ENCODE measurements at regions not wholly inside any gene's neighbourhood (a gene's known extent, or its start where the extent isn't known, plus 50 kb on each side); places are given as distances from the start of the nearest gene placed in this dataset.
"Not testable (repeated sequence)": the region's sequence is repeated elsewhere in the genome, so short reads cannot be mapped to it uniquely, and the experiment has no call there.

DNA sequence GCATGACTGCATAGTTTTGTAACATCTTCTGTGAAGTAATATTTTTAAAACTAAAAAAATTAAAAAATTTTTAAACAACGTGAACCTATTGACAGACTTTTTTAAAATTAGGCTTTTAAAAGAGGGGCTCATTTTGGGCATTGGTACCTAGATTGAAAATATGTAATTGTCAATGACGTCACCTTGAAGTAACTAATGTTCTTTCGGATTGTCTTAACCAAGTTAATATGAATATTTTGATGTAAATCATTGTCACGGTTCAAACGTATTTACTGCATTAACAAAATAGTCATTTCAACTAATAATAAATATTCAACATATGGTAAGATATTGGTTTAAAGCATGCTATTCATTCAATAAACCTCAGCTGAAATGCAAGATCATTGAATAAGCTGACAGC lies 719.8 kb downstream of the ANKRD7 start:
- DNase-seq (ENCODE audit: low spot score): no peak

DNA sequence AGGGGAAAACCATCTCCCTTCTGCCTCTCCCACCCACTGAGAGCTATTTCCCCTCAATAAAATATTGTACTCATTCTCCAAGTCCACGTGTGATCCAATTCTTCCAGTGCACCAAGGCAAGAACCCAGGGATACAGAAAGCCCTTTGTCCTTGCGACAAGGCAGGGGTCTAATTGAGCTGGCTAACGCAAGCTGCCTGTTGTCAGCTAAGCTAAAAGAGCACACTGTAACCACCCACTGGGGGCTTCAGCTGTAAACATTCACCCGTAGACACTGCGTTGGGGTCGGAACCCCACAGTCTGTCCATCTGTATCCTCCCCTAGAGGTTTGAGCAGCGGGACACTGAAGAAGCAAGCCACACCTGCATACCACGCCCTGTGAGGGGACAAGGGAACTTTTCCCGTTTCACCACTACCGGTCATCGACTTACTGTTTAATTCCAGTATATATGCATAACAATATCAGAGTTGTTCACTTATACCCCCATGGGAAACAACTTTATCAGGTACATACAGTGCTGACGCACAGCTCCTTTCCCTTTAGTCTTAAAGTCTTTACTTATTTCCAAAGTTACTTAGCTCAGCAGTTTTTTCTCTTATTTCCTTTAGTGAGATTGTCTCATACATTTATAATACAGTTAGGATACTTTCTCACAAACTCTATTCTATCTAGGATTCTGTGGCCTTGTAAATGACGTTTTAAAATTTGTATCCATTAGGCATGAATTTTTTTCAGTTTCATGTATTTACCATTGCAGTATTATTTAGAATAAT lies 721.6 kb downstream of the ANKRD7 start:
- DNase-seq (ENCODE audit: low spot score): no peak

DNA sequence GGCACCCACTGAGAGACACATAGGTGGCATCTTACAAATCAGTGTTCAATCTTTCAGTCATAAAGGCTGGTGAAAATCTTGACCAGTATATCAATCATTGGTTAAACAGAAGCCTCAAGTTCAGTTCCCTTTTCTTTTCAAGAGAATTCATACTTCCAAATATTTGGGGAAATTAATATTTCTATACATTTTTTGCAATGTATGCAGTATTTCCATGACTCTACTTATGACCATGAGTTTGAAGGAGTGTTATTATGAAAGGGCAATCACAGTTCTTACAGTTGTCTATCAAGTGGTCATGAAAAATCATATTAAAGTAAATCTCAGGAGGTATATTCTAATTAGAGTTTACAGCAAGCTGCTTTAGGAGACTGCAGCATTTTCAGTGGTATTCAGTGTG lies 724.0 kb downstream of the ANKRD7 start:
- DNase-seq (ENCODE audit: low spot score): no peak

DNA sequence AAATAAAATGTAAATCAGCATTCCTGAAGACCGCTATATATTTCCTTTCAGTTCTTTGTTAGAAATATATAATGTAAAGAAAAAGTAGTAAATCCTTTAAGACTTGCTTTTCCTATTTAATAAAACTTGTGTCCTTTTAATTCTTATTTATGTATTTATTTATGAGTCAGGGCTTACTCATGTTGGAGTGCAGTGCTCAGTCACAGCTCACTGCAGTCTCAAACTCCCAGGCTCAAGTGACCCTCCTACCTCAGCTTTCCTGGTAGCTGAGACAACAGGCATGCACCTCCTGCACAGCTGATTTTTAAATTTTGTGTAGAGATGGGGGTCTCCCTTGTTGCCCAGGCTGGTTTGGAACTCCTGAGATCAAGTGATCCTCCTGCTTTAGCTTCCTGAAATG lies 724.5 kb downstream of the ANKRD7 start:
- DNase-seq (ENCODE audit: low spot score): no peak

DNA sequence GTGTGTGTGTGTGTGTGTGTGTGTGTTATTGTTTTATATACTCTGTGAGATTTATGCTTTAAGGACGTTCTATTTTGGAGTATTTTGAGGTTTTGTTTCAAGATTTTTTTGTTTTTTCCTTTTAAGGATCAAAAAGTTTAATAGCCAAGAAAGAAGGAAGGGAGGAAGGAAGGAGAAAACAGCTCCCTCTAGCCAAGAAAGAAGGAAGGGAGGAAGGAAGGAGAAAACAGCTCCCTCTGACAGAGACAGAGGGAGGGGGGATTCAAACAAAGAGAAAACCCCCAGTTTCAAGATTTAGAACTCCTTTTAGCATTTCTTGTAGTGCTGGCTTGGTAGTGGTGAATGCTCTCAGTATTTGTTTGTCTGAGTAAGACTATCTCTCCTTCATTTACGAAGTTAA lies 731.8 kb downstream of the ANKRD7 start:
- not testable (repeated sequence) for DNase-seq (ENCODE audit: low spot score)

DNA sequence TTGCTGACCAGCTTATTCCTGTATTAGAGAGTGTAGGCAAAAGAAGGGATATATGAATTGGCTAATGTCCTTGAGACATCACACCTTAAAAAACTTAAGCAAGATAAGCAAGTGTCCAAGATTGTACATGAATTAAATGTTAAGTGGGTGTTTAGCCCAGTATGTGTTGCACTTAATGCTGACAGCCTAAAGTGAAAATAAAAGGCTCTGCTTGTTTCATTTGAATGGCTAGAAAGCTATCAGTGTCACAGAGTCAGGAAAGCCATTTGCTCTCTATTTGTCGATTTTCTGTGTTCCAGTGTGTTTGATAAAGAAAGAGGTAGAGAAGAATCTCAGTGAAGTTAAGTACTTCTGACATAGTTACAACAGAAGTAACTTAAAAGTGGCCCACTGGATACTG lies 744.9 kb downstream of the ANKRD7 start:
- DNase-seq (ENCODE audit: low spot score): no peak

DNA sequence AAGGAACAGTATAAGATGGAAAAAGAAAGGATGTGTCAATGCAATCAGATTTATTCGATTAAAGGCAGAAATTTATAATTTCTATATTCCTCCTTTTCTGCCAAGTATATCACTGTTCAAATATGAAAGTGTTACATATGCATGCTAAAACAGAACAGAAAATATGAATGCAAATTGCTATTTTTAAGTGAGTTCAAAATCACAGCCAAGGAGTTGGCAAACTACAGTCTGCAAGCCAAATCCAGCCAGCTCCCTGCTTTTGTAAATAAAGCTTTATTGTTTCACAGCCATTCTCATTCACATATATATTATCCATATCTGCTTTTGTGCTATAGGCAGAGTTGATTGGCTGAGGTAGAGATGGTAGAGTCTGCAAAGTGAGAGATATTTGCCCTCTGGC lies 747.2 kb downstream of the ANKRD7 start:
- no peak for DNase-seq (ENCODE audit: low spot score)

DNA sequence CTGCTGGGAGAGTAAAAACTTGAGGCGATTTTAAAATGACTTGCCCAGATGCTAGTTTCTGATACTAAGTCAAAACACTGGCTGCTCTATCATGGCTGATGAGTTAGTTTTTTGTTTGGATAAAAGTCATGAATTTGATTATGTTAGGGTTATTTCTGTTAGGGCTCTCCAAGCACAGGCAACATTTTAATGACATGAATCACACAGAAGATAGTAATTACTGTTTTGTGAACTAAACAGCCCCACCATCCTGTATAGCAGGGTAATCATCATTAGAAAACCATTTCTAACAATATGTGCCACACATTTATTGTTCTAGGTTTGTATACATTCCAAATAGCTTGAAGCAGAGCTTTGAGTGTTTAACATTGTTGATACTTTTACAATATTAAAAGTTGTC lies 750.3 kb downstream of the ANKRD7 start:
- DNase-seq (ENCODE audit: low spot score): no peak

DNA sequence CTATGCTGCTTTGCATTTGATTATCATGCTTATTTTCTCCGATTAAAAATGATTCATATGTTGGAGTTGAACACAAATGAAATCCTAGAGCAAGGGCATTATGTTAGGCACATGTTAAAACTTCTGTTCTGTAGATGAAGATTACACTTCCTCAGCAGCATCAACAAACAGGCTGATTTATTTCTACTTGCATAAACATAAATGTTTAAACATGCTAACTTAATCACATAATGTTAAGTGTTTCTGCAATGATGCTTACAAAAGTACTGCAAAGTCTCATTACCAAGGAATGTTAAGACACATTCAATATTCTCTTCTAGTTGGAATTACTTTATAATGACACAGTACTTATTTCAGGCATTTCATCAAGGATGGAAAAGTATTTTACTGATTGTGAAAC lies 770.8 kb downstream of the ANKRD7 start:
- DNase-seq (ENCODE audit: low spot score): no peak

DNA sequence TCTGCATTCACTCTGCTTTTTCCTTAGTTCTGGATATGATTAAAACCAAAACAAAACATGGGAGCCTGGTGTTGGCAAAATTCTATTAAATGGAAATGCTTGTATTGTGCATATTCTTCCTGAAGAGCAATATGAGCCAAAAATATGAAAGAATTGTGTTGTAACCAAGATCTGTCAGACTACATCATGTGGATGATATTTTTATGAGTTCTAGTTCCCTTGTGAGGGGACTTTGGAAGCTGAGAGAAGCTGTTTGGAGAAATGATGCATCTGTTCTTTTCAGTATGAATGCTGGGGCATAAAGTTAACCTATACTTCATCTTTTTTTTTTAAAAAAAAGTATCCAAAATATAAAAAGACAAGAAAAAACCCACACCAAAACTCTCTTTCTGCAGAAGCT lies 782.7 kb downstream of the ANKRD7 start:
- no peak for DNase-seq (ENCODE audit: low spot score)

DNA sequence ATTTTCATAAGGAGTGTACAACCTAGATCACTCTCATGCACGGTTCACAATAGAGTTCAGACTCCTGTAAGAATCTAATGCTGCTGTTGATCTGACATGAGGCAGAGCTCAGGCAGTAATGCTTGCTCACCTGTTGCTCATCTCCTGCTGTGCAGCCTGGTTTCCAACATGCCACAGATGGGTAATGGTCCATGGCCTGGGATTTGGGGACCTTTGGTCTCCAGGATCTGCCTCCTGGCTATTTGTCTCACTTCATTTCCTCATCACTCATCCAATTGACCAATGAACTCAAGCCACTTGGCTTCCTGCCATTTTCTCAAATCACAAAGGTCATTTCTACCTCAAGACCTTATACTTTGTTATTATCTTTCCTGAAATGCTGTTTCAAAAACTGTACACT lies 786.1 kb downstream of the ANKRD7 start:
- DNase-seq (ENCODE audit: low spot score): no peak

DNA sequence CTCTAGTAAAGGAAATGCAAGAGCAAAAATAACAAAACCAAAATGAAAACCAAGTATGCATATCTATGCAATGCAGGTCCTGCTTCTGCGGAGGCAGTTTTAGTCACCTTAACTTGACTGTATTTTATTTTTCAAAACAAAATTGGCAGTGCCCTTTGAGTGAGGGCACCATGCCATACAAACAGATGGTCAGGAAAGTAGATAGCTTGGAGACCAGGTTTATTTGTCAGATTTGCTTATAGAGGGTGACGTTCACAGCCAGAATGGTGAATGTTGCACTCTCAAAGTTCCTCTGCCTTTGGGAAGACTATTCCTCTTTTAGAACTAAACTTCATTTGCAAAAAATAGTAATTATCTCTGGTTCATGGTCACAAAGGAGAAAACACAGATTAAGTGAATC lies 801.9 kb downstream of the ANKRD7 start:
- DNase-seq (ENCODE audit: low spot score): no peak

DNA sequence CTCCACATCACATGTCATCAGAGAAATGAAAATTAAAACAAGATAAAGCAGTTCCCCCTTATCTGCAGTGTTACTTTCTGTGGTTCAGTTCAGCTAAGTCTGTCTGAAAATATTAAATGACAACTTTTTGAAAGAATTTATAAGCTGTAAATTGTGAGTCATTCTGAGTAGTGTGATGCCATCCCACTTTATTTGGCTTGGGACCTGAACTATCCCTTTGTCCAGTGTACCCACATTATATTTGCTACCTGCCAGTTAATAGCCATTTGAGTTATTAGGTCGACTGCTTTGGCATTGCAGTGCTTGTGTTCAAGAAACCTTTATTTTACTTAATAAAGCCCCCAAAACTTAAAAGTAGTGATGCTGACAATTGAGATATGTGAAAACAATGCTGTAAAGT lies 804.2 kb downstream of the ANKRD7 start:
- DNase-seq (ENCODE audit: low spot score): no peak

DNA sequence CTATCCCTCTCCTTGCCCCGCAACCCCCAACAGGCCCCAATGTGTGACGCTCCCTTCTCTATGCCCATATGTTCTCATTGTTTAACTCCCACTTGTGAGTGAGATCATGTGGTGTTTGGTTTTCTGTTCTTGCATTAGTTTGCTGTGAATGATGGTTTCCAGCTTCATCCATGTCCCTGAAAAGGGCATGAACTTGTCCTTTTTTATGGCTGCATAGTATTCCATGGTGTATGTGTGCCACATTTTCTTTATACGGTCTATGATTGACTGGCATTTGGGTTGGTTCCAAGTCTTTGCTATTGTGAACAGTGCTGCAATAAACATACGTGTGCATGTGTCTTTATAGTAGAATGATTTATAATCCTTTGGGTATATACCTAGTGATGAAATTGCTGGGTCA lies 807.6 kb downstream of the ANKRD7 start:
- not testable (repeated sequence) for DNase-seq (ENCODE audit: low spot score)

DNA sequence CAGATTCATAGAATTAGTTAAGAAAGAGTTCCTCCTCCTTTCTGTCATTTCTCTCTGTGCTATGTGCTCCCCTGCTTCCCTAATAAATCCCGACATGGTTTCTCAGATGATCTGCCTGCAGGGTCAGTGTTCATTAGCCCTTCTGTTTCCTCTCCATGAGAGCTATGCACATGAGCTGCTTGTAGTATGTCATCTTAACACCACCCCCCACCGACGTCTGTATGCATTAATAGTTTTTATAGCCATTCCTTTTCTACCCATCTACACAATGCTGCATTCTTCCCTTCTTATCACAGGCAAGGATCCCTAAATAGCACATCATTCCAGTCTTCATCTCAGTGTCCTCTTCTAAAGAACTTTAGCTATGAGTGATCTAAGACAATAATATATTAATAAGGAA lies 809.1 kb downstream of the ANKRD7 start:
- DNase-seq (ENCODE audit: low spot score): no peak

DNA sequence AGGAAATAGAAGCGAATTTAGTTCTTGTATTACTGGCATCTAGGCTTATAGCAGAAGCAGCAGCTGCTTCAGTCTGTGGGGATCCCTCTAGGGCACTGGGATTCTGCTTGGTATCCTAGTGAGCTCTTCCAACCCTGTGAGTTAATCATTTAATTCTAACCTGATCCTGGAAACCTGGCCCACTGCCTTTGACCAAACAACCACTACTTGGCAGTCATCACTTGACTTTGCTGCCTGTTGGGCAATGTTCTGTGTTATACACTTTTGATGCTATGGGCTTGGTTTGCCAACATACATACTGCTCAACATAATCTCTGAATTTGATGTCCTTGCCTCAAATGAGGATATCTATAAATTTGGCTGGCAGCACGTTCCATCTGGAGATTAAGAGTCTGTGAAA lies 813.4 kb downstream of the ANKRD7 start:
- DNase-seq (ENCODE audit: low spot score): no peak

DNA sequence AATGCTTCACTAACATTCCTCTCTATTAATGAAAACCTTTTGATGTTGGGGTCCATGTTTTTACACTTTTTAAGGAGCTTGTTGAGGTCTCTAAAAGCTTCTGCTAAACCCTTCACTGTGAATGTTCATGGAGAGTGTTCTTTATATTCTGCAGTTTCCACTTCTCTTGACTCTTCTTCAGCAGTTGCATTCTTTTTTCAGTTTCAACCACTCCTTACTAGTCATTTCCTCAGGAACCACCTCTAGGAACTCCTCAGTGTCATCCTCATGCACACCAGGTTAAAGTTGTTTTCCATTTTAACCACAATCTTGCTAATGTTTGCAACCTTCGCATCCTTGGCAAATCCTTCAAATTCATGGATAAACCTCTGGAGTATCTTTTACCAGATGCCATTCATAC lies 821.6 kb downstream of the ANKRD7 start:
- no peak for DNase-seq (ENCODE audit: low spot score)

DNA sequence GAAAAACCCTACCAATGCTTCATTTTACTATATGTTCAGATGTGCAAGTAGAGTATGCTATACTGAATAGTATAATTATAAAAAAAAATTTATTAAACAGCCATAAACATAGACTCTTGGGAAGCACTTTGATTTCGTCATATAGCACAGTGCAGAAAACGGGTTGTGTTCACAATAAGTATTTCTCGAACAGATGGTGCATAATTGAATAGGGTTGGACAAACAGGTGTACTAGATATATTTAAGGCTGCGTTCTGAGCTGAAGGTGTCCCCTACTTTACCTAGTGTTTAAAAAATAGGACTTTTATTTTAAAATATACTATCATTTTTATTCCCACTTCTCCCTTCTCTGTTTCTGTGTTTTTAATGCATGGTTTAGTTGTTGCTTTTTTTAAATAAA lies 841.5 kb downstream of the ANKRD7 start:
- DNase-seq (ENCODE audit: low spot score): no peak

DNA sequence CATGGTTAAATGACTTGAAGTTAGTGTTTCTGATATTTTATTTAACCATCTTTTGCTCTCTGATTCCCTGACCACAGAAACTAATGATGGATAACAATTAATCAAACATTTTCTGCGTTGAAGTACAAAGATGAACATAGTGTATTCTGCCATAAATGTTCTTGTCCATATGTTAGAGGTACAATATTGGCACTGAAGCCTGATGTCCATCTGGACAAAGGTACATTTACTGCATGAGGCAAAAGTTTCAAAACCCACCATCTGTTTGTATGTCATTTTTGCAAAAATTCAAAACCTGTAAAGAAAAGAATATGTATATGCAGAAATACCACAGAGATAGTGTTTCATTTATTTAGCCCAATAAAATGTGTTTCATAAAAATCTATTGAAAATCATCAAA lies 861.5 kb downstream of the ANKRD7 start:
- no peak for DNase-seq (ENCODE audit: low spot score)

DNA sequence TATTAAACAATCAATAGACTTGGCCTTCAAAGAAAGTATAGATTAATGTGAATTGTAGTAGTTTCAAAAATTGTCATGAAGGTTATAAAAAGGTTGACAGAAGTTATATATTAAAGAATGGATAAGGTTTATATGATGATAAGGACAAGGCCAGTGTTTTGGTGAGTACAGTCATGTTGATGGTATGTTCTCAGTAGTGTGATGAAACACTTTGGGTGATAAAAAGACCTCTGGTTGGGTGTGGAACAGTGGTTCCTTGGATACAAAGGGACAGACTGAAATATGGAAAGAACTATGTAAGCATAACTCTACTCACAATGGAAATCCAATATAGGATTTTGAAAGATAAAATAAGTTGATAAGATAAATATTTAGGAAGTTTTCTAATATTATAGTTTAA lies 866.3 kb downstream of the ANKRD7 start:
- DNase-seq (ENCODE audit: low spot score): no peak

DNA sequence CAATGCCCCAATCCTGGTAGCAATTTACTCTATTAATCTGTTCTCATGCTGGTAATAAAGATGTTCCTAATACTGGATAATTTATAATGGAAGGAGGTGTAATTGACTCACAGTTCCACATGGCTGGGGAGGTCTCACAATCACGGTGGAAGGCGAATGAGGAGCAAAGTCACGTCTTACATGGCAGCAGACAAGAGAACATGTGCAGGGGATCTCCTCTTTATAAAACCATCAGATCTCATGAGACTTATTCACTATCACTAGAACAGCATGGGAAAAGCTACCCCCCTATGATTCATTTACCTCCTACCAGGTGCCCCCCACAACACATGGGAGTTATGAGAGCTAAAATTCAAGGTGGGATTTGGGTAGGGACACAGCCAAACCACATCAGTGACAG lies 872.2 kb downstream of the ANKRD7 start:
- no peak for DNase-seq (ENCODE audit: low spot score)

DNA sequence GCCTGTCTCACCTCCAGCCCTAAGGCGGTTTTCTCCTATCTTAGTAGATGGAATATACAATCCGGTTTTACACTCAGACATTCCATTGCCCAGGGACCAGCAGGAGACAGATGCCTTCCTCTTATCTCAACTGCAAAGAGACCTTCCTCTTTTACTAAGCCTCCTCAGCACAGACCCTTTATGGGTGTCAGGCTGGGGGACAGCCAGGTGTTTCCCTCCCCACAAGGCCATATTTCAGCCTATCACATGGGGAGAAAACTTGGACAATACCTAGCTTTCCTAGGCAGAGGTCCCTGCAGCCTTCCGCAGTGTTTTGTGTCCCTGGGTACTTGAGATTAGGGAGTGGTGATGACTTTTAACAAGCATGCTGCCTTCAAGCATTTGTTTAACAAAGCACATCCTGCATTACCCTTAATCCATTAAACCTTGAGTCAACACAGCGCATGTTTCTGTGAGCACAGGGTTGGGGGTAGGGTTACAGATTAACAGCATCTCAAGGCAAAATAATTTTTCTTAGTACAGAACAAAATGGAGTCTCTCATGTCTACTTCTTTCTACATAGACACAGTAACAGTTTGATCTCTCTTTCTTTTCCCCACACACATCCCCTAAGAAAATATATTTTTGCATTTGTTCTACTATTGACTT lies 876.2 kb downstream of the ANKRD7 start:
- DNase-seq (ENCODE audit: low spot score): not testable (repeated sequence)

DNA sequence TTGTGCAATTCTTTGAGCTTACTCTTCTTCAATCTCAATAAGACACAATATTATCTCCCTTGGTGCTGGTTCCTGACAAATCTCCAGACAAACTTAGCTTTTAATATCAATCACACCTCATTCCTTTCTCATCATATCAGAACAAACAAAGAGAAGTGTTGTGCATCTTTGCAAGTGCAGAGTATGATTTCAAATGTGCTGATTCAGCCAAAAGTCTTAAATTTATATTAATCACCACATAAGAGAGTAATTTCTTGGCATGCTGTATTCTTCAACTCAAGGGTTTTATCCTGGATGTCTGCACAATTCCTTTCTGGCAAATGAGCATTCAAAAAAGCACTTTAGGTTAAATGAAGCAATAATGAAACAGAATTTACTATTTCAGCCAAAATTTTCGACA lies 877.8 kb downstream of the ANKRD7 start:
- DNase-seq (ENCODE audit: low spot score): no peak

DNA sequence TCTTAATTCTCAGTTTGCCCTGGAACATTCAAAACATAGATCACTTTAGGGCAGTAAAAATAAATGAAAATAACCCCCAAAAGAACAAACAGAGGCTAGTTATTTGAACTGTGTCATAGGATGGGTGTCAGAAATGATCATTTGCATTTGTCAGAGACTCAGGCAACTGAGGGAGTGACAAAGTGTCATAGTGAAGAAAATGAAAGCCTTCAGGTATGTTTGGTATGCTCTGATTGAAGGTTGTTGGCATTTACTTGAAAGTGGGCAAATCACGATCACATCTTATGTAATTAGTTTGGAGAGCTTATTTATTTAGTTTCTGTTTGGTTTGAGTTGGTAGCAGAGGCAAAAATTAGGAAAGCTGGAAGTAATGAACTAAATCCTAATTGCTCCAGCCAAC lies 880.9 kb downstream of the ANKRD7 start:
- DNase-seq (ENCODE audit: low spot score): no peak
